Stimulated activated CD8-positive, alpha-beta memory T cell treated with anti-CD3 and anti-CD28 coated beads, Interleukin-15, amount 100 ng/mL, for 48 hours (primary cell): ENCODE measurements at regions not wholly inside any gene's neighbourhood (a gene's known extent, or its start where the extent isn't known, plus 50 kb on each side); places are given as distances from the start of the nearest gene placed in this dataset.
"Not testable (repeated sequence)": the region's sequence is repeated elsewhere in the genome, so short reads cannot be mapped to it uniquely, and the experiment has no call there.

ENCODE experiments used
- DNase-seq, 2 donors: peaks; one replicate each; pipeline ENCODE4 v3.0.0-alpha.2; 2020; ENCODE audit warnings: low read depth in 2 of 2

GRCh38 chr14:50018201-50018932 is 98.0 kb downstream of the VCPKMT start:
- no peak for DNase-seq

- no peak for DNase-seq
Measured at GRCh38 chr14:50018933-50019210, 97.5 kb downstream of the VCPKMT start.

DNA sequence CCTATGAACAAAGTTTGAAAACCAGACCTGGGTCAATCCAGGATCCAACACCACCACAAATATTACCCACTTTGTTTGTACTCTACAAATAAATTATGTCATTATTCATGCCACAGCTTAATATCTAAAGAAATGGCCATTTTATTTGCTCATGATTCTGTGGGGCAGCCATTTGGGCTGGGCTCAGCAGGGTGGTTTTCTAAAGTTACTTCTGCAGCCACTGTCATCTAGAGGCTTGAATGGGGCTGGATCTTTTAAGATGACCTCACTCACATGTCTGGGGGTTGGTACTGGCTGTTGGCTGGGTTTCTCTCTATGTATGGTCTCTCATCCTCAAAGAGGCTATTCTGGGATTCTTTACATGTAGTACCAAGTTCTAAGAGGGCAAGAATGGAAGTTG is 96.2 kb downstream of the VCPKMT start:
- no peak for DNase-seq

- DNase-seq: no peak
Measured at GRCh38 chr14:50020799-50021198, 95.6 kb downstream of the VCPKMT start.

DNA sequence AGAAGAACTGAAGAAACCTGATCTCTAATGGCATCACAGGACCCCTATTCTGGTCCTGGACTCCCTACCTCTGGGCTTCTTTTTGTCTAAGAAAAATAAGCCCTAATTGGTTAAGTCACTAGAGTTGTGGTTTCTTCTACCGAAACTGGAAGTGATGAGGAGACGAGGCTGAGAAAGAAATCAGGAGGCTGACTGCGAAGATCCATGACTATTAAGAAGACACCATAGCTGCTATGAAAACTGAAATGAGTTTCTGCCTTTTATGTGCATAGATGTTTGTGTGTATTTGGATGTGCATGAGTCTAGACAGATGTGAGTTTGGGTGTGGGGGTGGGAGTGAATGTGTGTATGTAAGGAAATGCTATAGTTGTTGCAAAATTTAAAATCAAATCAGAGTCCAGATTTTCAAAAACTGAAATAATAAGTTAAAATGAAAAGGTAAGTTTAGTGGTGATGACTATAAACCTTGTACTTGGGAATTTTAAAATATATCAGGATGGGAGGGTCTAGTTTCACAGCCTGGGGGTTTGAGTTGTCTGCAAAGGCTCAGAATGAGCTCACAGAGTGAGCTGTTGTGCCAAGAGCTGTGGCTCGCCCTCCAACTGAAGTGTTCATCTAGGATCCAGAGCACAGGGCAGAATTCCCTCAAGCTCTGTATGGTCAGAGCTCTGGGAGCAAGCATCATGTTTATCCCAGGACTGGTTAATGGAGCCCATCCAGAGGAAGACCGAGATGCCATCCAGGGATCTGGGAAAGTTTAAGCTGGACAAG is 94.9 kb downstream of the VCPKMT start:
- no peak for DNase-seq

DNA sequence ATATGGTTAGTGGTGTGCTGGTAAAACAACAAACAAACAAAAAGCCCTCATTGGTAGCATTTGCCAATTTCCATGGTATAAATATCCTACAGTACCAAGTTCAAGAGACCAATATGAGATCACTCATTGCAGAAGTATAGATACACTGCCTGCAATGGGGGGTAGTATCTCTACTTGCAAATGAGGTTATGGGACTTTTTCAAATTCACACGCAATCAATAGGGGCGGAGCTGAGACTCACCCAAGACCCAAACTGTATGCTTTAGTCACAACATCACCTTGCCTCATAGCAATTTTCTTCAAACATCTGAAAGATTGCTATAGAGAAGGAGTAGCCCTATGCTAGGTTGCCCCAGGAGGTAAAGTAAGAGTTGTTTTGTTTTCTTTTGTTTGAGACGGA is 93.7 kb downstream of the VCPKMT start:
- no peak for DNase-seq

DNA sequence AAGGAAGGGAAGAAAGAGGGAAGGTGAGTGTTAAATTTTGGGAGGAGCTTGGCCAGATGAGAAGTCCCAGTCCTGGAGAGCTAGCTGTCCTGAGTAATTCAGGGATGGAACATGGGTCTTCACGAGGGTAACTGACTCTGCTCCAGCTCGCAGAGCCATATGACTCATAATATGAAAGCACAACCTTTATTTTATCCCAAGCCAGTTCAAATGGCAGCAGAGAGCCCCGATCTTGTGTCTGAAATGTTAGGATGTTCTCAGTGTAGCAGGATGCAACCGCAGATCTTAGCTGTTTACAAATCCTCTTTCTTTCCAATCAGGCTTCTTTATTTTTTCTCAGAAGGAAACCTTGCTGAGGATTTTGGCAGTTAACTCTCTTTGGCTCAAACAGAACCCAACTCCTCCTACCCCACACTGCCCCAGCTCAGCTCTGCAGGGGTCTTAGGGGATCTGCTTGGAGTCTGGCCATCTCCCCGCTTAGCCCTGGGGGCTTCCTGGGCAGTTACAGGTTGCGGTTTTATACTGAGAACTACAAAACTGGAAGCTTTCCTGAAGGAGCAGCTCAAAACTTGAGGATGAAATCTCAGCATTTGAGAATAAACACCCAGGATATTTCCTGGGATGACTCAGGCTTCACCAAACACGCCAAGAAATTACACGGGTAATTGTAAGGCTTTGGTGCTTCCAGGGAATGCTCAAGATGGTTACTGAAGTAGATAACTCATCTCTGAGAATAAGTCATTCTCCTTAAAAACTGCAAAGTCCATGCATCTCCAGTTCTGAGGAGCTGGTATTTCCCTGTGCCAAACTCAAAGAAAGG is 92.5 kb downstream of the VCPKMT start:
- DNase-seq: no peak

DNA sequence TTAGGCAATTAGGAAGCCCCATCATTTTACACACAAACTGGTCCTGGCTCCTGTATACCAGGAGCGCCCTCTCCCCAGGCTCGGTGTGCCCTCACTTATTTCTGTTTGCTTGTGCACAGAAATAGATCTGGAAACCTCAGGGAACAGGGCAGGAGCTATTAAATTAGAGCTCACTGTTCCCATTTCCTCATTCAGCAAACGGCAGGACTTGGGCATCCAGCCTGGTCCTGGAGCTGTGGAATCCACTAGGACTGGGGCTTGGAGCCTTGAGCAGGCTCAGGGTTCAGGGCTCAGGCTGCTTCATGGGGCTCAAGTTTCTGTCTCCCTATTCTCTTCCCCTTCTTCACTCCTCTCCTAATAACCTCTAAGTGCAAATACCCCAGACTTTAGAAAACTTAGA is 91.3 kb downstream of the VCPKMT start:
- DNase-seq: no peak

- no peak for DNase-seq
Measured at GRCh38 chr14:50025776-50026175, 90.6 kb downstream of the VCPKMT start.

GRCh38 chr14:50026396-50026795 is 90.0 kb downstream of the VCPKMT start:
- DNase-seq: no peak

GRCh38 chr14:50027816-50028215 is 88.6 kb downstream of the VCPKMT start:
- DNase-seq: no peak

DNA sequence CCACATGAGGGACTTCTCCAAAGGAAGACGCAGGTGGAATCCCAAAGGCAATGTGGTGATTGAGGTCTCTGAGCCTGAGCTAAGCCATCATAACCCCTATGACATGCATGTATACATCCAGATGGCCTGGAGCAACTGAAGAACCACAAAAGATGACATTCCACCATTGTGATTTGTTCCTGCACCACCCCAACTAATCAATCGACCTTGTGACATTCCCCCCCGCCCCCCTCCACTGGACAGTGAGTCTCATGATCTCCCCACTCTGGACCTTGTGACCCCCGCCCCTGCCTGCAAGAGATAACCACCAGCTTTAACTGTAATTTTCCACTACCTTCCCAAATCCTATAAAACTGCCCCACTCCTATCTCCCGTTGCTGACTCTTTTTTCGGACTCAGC is 87.9 kb downstream of the VCPKMT start:
- DNase-seq: no peak

GRCh38 chr14:50030036-50030435 is 86.3 kb downstream of the VCPKMT start:
- no peak for DNase-seq

- not testable (repeated sequence) for DNase-seq
Measured at GRCh38 chr14:50030911-50031310, 85.5 kb downstream of the VCPKMT start.

DNA sequence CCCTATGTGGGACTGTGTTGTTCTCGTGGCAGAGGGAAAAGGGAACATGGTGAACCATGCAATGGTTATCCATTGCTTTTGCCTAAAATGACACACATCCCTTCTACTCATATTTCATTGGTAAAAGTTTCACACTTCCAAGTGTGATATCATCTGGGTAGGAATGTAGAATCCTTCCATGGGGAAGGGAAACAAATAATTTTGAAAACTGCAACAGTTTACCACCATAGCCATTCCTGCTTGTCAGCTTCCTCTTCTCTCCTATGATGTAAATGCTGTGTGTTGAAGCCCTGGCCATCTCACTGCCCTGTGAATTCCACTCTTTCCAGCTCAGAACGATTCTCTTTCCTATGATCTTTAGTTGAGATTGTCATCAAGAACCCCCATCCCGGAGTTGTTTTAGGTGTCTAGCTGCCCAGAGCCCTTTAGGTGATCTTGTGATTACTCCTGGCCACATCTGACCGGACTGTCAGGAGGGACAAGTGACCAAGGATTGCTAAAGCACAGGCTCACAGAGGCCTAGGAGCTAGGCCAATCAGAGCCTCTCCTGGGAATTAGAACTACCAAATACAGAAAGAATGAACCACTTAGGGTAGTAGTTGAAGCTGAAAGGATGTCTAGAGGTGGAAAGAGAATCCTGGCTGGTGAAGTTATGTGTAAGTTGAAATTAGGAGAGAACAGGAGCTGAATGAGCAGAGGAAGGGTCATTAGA is 84.6 kb downstream of the VCPKMT start:
- no peak for DNase-seq

GRCh38 chr14:50032462-50033167 is 83.8 kb downstream of the VCPKMT start:
- DNase-seq: not testable (repeated sequence)

DNA sequence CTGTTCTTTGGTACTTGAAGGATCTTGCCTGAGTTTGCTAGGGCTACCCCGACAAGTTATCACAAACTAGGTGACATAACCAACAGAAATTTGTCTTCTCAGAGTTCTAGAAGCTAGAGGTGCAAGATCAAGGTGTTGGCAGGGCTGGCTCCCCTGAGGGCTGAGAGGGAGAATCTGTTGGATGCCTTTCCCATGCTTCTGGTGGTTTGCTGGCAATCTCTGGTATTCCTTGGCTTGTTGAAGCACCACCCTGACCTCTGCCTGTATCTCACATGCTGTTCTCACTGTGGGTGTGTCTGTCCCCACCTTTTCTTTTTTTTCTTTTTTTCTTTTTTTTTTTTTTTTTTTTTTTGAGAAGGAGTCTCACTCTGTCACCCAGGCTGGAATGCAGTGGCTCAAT is 81.2 kb downstream of the VCPKMT start:
- no peak for DNase-seq

- no peak for DNase-seq
Measured at GRCh38 chr14:50036211-50036610, 80.2 kb downstream of the VCPKMT start.

GRCh38 chr14:50036637-50037036 is 79.7 kb downstream of the VCPKMT start:
- no peak for DNase-seq

- DNase-seq: no peak
Measured at GRCh38 chr14:50037240-50037639, 79.1 kb downstream of the VCPKMT start.

DNA sequence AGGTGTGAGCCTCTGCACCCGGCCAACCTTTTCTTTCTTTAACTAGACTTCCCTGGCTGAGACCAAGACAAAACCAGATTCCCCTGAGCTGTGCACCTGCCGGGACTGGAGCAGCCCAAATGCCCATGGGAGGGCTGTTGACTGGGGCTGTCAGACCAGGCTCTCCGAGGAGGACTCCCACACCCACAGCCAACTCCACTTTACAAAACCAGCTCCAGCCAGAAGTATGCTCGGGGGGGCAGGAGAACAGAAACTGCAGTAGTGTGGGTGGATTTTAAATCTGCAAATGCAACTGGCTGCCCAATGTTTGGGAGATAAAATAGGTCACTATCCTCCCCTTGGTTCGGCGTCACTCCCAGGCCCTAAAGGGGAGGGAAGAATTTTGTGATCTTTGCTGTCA is 78.5 kb downstream of the VCPKMT start:
- DNase-seq: no peak
